Gastroesophageal sphincter (tissue), 3 donors: ENCODE measurements at regions not wholly inside any gene's neighbourhood (a gene's known extent, or its start where the extent isn't known, plus 50 kb on each side); places are given as distances from the start of the nearest gene placed in this dataset.

Source experiments
- EP300 ChIP-seq: sonication (generic); formaldehyde crosslinking; IDR thresholded peaks from one replicate; pipeline ENCODE4 v1.6.1; 2017; ENCODE audit warnings: antibody characterized with exemption, mild to moderate bottlenecking
- POLR2A ChIP-seq, 2 donors: fragments of 450-650 bp; IDR thresholded peaks; one replicate each; pipeline ENCODE4 v1.6.1; 2017; ENCODE audit warnings: antibody characterized with exemption in 2 of 2, mild to moderate bottlenecking in 2 of 2, moderate library complexity in 1 of 2
- TF ChIP-seq, protein P1 (sequence below), 4 experiments: fragments of 200-600 bp in 2 of 4; fragments of 450-650 bp in 2 of 4; sonication (generic) in 1 of 4; IDR thresholded peaks; one replicate each; pipeline ENCODE4 v1.5.1; 2017 to 2019; ENCODE audit warnings: antibody characterized with exemption in 4 of 4, mild to moderate bottlenecking in 2 of 4, moderate library complexity in 2 of 4

DNA sequence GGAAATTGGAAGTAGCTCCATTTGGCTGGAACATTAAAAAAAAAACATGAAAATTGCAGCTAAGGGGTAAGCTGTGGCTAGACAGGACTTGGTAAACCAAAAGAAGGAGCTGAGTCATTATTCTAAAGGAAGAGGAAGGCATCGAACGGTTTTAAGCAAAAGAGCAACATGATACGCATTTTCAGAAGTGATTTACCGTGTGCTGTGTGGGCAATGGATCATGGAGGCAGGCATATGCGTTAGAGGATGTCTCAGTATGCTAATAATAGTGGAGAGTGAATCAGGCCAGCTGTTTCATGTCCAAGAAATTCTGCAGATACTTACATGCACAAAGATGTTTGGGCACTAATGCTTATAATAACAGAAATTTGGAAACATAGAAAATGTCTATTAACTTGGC, 409.1 kb upstream of the ATP11B start:
- TF ChIP-seq, protein P1, sequence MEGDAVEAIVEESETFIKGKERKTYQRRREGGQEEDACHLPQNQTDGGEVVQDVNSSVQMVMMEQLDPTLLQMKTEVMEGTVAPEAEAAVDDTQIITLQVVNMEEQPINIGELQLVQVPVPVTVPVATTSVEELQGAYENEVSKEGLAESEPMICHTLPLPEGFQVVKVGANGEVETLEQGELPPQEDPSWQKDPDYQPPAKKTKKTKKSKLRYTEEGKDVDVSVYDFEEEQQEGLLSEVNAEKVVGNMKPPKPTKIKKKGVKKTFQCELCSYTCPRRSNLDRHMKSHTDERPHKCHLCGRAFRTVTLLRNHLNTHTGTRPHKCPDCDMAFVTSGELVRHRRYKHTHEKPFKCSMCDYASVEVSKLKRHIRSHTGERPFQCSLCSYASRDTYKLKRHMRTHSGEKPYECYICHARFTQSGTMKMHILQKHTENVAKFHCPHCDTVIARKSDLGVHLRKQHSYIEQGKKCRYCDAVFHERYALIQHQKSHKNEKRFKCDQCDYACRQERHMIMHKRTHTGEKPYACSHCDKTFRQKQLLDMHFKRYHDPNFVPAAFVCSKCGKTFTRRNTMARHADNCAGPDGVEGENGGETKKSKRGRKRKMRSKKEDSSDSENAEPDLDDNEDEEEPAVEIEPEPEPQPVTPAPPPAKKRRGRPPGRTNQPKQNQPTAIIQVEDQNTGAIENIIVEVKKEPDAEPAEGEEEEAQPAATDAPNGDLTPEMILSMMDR (IDR thresholded peaks at IDR 0.05) = no peak
- TF ChIP-seq POLR2A (IDR thresholded peaks at IDR 0.05) = no peak
- no peak for TF ChIP-seq EP300
